ENCODE measurements at regions not wholly inside any gene's neighbourhood (a gene's known extent, or its start where the extent isn't known, plus 50 kb on each side); places are given as distances from the start of the nearest gene placed in this dataset.

DNA sequence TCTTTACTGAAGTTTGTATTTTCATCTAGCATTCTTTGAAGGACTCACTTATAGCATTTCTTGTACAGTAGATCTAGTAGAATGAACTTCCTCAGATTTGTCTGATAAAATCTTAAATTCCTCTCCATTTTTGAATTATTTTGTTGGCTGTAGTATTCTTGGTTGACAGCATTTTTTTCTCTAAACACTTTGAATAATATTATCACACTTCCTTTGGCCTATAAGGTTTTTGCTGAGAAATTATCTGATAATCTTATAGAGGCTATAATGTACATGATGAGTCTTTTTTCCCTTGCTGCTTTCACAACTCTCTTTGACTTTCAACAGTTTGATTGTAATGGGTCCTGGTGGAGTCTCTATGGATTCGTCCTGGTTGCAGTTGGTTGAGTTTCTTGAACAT, 169.5 kb downstream of the NOL4 start:
- no peaks in the 10 kb centered on the region for H3K36me3 ChIP-seq (ENCODE audit: control insufficient read depth, insufficient read depth, low read length)
- no peak overlapping the region for H3K4me3 ChIP-seq (replicated peaks in 1 of 4; ENCODE audit: control extremely low read depth in 1 of 4, insufficient read depth in 1 of 4, low read depth in 3 of 4, low read length in 4 of 4)
- DNase-seq (ENCODE audit: low read depth in 2 of 2): no peak
- H2AFZ ChIP-seq (ENCODE audit: low read length): no peak overlapping the region
- H3K9me3 ChIP-seq (ENCODE audit: control insufficient read depth, insufficient read depth, low read depth, low read length): no peaks in the 10 kb centered on the region
- no peak overlapping the region for H3K4me2 ChIP-seq (ENCODE audit: extremely low read depth, insufficient read depth, low read length)
- H3K9ac ChIP-seq (ENCODE audit: insufficient read depth, low read length): no peak overlapping the region
- no peaks in the 10 kb centered on the region for H3K79me2 ChIP-seq (ENCODE audit: control insufficient read depth, insufficient read depth, low read length)
- H4K20me1 ChIP-seq (ENCODE audit: control insufficient read depth, extremely low read depth, insufficient read depth, low read length): no peaks in the 10 kb centered on the region
- no peak for TF ChIP-seq EZH2 (IDR thresholded peaks at IDR 0.05; ENCODE audit: low read length, missing control alignments)
- TF ChIP-seq, protein P1, sequence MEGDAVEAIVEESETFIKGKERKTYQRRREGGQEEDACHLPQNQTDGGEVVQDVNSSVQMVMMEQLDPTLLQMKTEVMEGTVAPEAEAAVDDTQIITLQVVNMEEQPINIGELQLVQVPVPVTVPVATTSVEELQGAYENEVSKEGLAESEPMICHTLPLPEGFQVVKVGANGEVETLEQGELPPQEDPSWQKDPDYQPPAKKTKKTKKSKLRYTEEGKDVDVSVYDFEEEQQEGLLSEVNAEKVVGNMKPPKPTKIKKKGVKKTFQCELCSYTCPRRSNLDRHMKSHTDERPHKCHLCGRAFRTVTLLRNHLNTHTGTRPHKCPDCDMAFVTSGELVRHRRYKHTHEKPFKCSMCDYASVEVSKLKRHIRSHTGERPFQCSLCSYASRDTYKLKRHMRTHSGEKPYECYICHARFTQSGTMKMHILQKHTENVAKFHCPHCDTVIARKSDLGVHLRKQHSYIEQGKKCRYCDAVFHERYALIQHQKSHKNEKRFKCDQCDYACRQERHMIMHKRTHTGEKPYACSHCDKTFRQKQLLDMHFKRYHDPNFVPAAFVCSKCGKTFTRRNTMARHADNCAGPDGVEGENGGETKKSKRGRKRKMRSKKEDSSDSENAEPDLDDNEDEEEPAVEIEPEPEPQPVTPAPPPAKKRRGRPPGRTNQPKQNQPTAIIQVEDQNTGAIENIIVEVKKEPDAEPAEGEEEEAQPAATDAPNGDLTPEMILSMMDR (conservative IDR thresholded peaks at IDR 0.05 in 1 of 2, IDR thresholded peaks at IDR 0.05 in 1 of 2; ENCODE audit: low read depth in 1 of 2, low read length in 2 of 2): no peak
- no peaks in the 10 kb centered on the region for H3K27me3 ChIP-seq (ENCODE audit: control insufficient read depth, insufficient read depth, low read length)
- no peak overlapping the region for H3K27ac ChIP-seq (ENCODE audit: insufficient read depth, low read length)
- no peaks in the 10 kb centered on the region for H3K4me1 ChIP-seq (ENCODE audit: control insufficient read depth, extremely low read depth, insufficient read depth, low read length)

DNA sequence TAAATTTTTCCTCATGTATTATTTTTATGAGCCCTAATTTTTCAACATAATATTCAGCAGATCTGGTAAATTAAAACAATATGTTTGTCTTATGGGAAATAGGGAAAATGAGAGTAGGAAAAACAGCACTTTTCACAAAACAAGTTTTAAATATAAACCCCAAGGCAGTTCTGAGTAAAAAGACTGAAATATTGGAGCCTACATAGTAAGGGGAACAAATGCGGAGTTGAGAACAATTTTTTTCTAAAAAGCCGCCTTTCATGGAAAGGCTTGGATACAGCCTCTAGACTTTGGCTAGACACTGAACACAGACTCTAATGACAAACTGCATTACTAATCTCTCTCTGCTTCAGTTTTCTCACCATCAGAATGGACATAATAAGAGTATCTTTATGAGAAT, 174.1 kb downstream of the NOL4 start:
- no peak overlapping the region for H3K27ac ChIP-seq (ENCODE audit: insufficient read depth, low read length)
- H3K27me3 ChIP-seq (ENCODE audit: control insufficient read depth, insufficient read depth, low read length): no peaks in the 10 kb centered on the region
- DNase-seq (ENCODE audit: low read depth in 2 of 2): no peak
- H2AFZ ChIP-seq (ENCODE audit: low read length): no peak overlapping the region
- no peaks in the 10 kb centered on the region for H3K79me2 ChIP-seq (ENCODE audit: control insufficient read depth, insufficient read depth, low read length)
- no peaks in the 10 kb centered on the region for H3K4me1 ChIP-seq (ENCODE audit: control insufficient read depth, extremely low read depth, insufficient read depth, low read length)
- no peaks in the 10 kb centered on the region for H4K20me1 ChIP-seq (ENCODE audit: control insufficient read depth, extremely low read depth, insufficient read depth, low read length)
- H3K9ac ChIP-seq (ENCODE audit: insufficient read depth, low read length): no peak overlapping the region
- H3K9me3 ChIP-seq (ENCODE audit: control insufficient read depth, insufficient read depth, low read depth, low read length): no peaks in the 10 kb centered on the region
- H3K4me3 ChIP-seq (replicated peaks in 1 of 4; ENCODE audit: control extremely low read depth in 1 of 4, insufficient read depth in 1 of 4, low read depth in 3 of 4, low read length in 4 of 4): no peak overlapping the region
- TF ChIP-seq EZH2 (IDR thresholded peaks at IDR 0.05; ENCODE audit: low read length, missing control alignments): no peak
- TF ChIP-seq, protein P1 (conservative IDR thresholded peaks at IDR 0.05 in 1 of 2, IDR thresholded peaks at IDR 0.05 in 1 of 2; ENCODE audit: low read depth in 1 of 2, low read length in 2 of 2): no peak
- H3K36me3 ChIP-seq (ENCODE audit: control insufficient read depth, insufficient read depth, low read length): no peaks in the 10 kb centered on the region
- H3K4me2 ChIP-seq (ENCODE audit: extremely low read depth, insufficient read depth, low read length): no peak overlapping the region

DNA sequence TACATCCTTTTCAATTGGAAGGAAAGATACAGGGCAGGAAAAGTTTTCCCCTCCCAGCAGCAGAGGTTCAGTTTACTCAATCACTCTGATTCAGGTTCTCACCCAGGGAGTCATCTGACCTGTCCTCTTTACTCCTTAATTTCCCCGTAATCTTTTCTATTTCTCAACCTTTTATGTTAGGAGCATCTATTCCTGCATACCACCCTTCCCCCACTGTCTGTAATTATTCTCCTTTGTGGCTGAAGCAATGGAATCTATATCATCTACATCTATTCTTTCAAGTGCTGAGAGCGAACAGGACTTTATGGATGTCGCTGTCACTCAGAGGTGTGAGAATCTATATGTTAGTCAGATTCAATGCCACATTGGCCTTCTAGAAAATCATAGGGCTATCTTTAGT, 175.2 kb downstream of the NOL4 start:
- no peak overlapping the region for H2AFZ ChIP-seq (ENCODE audit: low read length)
- H3K4me1 ChIP-seq (ENCODE audit: control insufficient read depth, extremely low read depth, insufficient read depth, low read length): no peaks in the 10 kb centered on the region
- DNase-seq (ENCODE audit: low read depth in 2 of 2): no peak
- H3K27me3 ChIP-seq (ENCODE audit: control insufficient read depth, insufficient read depth, low read length): no peaks in the 10 kb centered on the region
- H4K20me1 ChIP-seq (ENCODE audit: control insufficient read depth, extremely low read depth, insufficient read depth, low read length): no peaks in the 10 kb centered on the region
- no peak overlapping the region for H3K4me2 ChIP-seq (ENCODE audit: extremely low read depth, insufficient read depth, low read length)
- H3K36me3 ChIP-seq (ENCODE audit: control insufficient read depth, insufficient read depth, low read length): no peaks in the 10 kb centered on the region
- no peak overlapping the region for H3K27ac ChIP-seq (ENCODE audit: insufficient read depth, low read length)
- no peak overlapping the region for H3K4me3 ChIP-seq (replicated peaks in 1 of 4; ENCODE audit: control extremely low read depth in 1 of 4, insufficient read depth in 1 of 4, low read depth in 3 of 4, low read length in 4 of 4)
- H3K9ac ChIP-seq (ENCODE audit: insufficient read depth, low read length): no peak overlapping the region
- H3K9me3 ChIP-seq (ENCODE audit: control insufficient read depth, insufficient read depth, low read depth, low read length): no peaks in the 10 kb centered on the region
- TF ChIP-seq, protein P1 (conservative IDR thresholded peaks at IDR 0.05 in 1 of 2, IDR thresholded peaks at IDR 0.05 in 1 of 2; ENCODE audit: low read depth in 1 of 2, low read length in 2 of 2): no peak
- no peak for TF ChIP-seq EZH2 (IDR thresholded peaks at IDR 0.05; ENCODE audit: low read length, missing control alignments)
- no peaks in the 10 kb centered on the region for H3K79me2 ChIP-seq (ENCODE audit: control insufficient read depth, insufficient read depth, low read length)
